PC-9 (cell line): ENCODE measurements at regions not wholly inside any gene's neighbourhood (a gene's known extent, or its start where the extent isn't known, plus 50 kb on each side); places are given as distances from the start of the nearest gene placed in this dataset.

Source experiments
- BruUV-seq: library from RNA; stranded (reverse); fragments of 400-500 nt; replicated peaks from 2 replicates; lab custom pipeline; 2021; lab: Mats Ljungman, UMichigan
- CTCF ChIA-PET: fragments of 300-600 bp; sonication (Branson Sonifier 250); formaldehyde crosslinking; loops from one replicate; lab custom pipeline; 2022; ENCODE audit warnings: antibody characterized with exemption; lab: Charles Lee
- POLR2A ChIA-PET: fragments of 300-600 bp; sonication (Branson Sonifier 250); formaldehyde crosslinking; loops from one replicate; lab custom pipeline; 2022; ENCODE audit warnings: antibody characterized with exemption; ENCODE audit not compliant: unreplicated experiment; lab: Charles Lee
- DNase-seq, 2 experiments: peaks; one replicate each; pipeline versions ENCODE4 v3.0.0 to v3.0.0-alpha.2; 2015 to 2022; ENCODE audit warnings: mixed read lengths in 1 of 2
- H2AFZ ChIP-seq: fragments of 200-600 bp; sonication (generic); 2 replicates; pipeline ENCODE4 v1.8.1; 2017; ENCODE audit warnings: antibody characterized with exemption
- H3F3A ChIP-seq: fragments of 200-600 bp; sonication (generic); 2 replicates; pipeline ENCODE4 v1.8.1; 2017; ENCODE audit warnings: antibody characterized with exemption, mild to moderate bottlenecking, low read depth; ENCODE audit not compliant: insufficient read depth
- H3K27ac ChIP-seq: fragments of 200-600 bp; sonication (generic); 2 replicates; pipeline ENCODE4 v1.6.1; 2016; ENCODE audit warnings: mixed run types
- H3K27me3 ChIP-seq: fragments of 200-600 bp; sonication (generic); 2 replicates; pipeline ENCODE4 v1.6.1; 2016; ENCODE audit warnings: low read depth, mixed run types; ENCODE audit not compliant: insufficient read depth
- H3K36me3 ChIP-seq: fragments of 200-600 bp; sonication (generic); 2 replicates; pipeline ENCODE4 v1.6.1; 2016; ENCODE audit warnings: low read depth, mixed run types
- H3K4me1 ChIP-seq: fragments of 200-600 bp; sonication (generic); replicated peaks from 2 replicates; pipeline ENCODE4 v1.6.1; 2016; ENCODE audit warnings: mixed run types; ENCODE audit not compliant: insufficient read depth
- H3K4me2 ChIP-seq: fragments of 200-600 bp; sonication (generic); 2 replicates; pipeline ENCODE4 v1.6.1; 2017; ENCODE audit warnings: mixed run types
- H3K4me3 ChIP-seq: fragments of 200-600 bp; sonication (generic); 2 replicates; pipeline ENCODE4 v1.6.1; 2016; ENCODE audit warnings: mixed run types
- H3K79me2 ChIP-seq: fragments of 200-600 bp; sonication (generic); 2 replicates; pipeline ENCODE4 v1.6.1; 2017; ENCODE audit warnings: low read depth, mixed run types
- H3K9me2 ChIP-seq: fragments of 200-600 bp; sonication (generic); 2 replicates; pipeline ENCODE4 v1.8.1; 2017; ENCODE audit warnings: mild to moderate bottlenecking; ENCODE audit not compliant: insufficient read depth
- H3K9me3 ChIP-seq: fragments of 200-600 bp; sonication (generic); 2 replicates; pipeline ENCODE4 v1.8.1; 2016; ENCODE audit warnings: low read depth; ENCODE audit not compliant: insufficient read depth
- H4K20me1 ChIP-seq: fragments of 200-600 bp; sonication (generic); 2 replicates; pipeline ENCODE4 v1.8.1; 2017; ENCODE audit not compliant: insufficient read depth
- CTCF ChIP-seq: fragments of 200-600 bp; sonication (generic); conservative IDR thresholded peaks from 2 replicates; pipeline ENCODE4 v1.6.1; 2017; ENCODE audit warnings: mixed run types, antibody characterized with exemption, mild to moderate bottlenecking, moderate library complexity
- EZH2 ChIP-seq: fragments of 200-600 bp; sonication (generic); IDR thresholded peaks from 2 replicates; pipeline ENCODE4 v1.8.0; 2017; ENCODE audit warnings: antibody characterized with exemption, low read depth
- intact Hi-C: fragments of 100-400 bp; cut with micrococcal nuclease; formaldehyde crosslinking; loops from one replicate; pipeline ENCODE4 v1.10.0; 2022; ENCODE audit not compliant: unreplicated experiment

- Histone ChIP-seq H3K4me3 (no peak overlapping the region), H3K36me3 (no peaks in the 10 kb centered on the region), H4K20me1 (no peaks in the 10 kb centered on the region), H3K4me1 (no peaks in the 10 kb centered on the region), H3K27ac (no peak overlapping the region), H3K79me2 (no peaks in the 10 kb centered on the region), H3F3A (no peaks in the 10 kb centered on the region), H3K27me3 (no peaks in the 10 kb centered on the region), H3K9me3 (no peaks in the 10 kb centered on the region), H3K9me2 (no peaks in the 10 kb centered on the region), H3K4me2 (no peak overlapping the region), H2AFZ (no peak overlapping the region)
- intact Hi-C loops, result no loop called here
- ChIA-PET POLR2A (interaction anchor here (0.7 kb wide), 1 partner anchor 127 kb away, joined by 3 read pairs; no protein-coding TSS in a partner anchor), CTCF (no interaction called here)
- no TSS peak for BruUV-seq
- DNase-seq, result no peak
- TF ChIP-seq CTCF (no peak), EZH2 (no peak)
Observed at GRCh38 chr11:106327134-106327533, 249.7 kb downstream of the AASDHPPT start.

- DNase-seq, result no peak
- no peaks in the 10 kb centered on the region for H3K36me3 ChIP-seq
- no peak overlapping the region for H2AFZ ChIP-seq
- no peak overlapping the region for H3K27ac ChIP-seq
- no peak overlapping the region for H3K4me2 ChIP-seq
- H3K79me2 ChIP-seq, result no peaks in the 10 kb centered on the region
- no peaks in the 10 kb centered on the region for H3K9me3 ChIP-seq
- H3K27me3 ChIP-seq, result no peaks in the 10 kb centered on the region
- ChIA-PET CTCF (no interaction called here), POLR2A (interaction anchor here (0.7 kb wide), 1 partner anchor 126 kb away, joined by 3 read pairs; no protein-coding TSS in a partner anchor)
- intact Hi-C loops, result no loop called here
- H3K9me2 ChIP-seq, result no peaks in the 10 kb centered on the region
- no peak overlapping the region for H3K4me3 ChIP-seq
- no peak for TF ChIP-seq CTCF
- TF ChIP-seq EZH2, result no peak
- no peaks in the 10 kb centered on the region for H4K20me1 ChIP-seq
- no peaks in the 10 kb centered on the region for H3K4me1 ChIP-seq
- no TSS peak for BruUV-seq
- H3F3A ChIP-seq, result no peaks in the 10 kb centered on the region
Observed at GRCh38 chr11:106327637-106328036, 250.2 kb downstream of the AASDHPPT start.

GRCh38 chr11:106329273-106330018, 252.0 kb downstream of the AASDHPPT start:
- H3K9me2 ChIP-seq, result no peaks in the 10 kb centered on the region
- no peaks in the 10 kb centered on the region for H3K27me3 ChIP-seq
- H3K27ac ChIP-seq, result no peak overlapping the region
- H3K9me3 ChIP-seq, result no peaks in the 10 kb centered on the region
- H3K4me1 ChIP-seq, result no peaks in the 10 kb centered on the region
- POLR2A ChIA-PET, result no interaction called here
- no peaks in the 10 kb centered on the region for H3K79me2 ChIP-seq
- H3K4me3 ChIP-seq, result no peak overlapping the region
- intact Hi-C loops, result no loop called here
- no peak for DNase-seq
- no peak overlapping the region for H3K4me2 ChIP-seq
- no peaks in the 10 kb centered on the region for H3F3A ChIP-seq
- BruUV-seq, result no TSS peak
- no peaks in the 10 kb centered on the region for H3K36me3 ChIP-seq
- no peaks in the 10 kb centered on the region for H4K20me1 ChIP-seq
- no peak overlapping the region for H2AFZ ChIP-seq
- TF ChIP-seq CTCF (no peak), EZH2 (no peak)
- CTCF ChIA-PET, result interaction anchor here (0.7 kb wide), 1 partner anchor 713 kb away, joined by 5 read pairs; no protein-coding TSS in a partner anchor
